GM10248 (cell line): ENCODE measurements at regions not wholly inside any gene's neighbourhood (a gene's known extent, or its start where the extent isn't known, plus 50 kb on each side); places are given as distances from the start of the nearest gene placed in this dataset.

ENCODE experiments used
- CTCF ChIA-PET: fragments of 300-600 bp; sonication (Branson Sonifier 250); formaldehyde crosslinking; extraction: SDS; loops from one replicate; lab custom pipeline; 2021; ENCODE audit warnings: antibody characterized with exemption; lab: Yijun Ruan, JAX
- POLR2A ChIA-PET: fragments of 350-650 bp; sonication (Branson Sonifier 250); formaldehyde crosslinking; extraction: SDS; loops from one replicate; lab custom pipeline; 2020; ENCODE audit warnings: antibody characterized with exemption; lab: Yijun Ruan, JAX
- DNase-seq: peaks from one replicate; pipeline ENCODE4 v3.0.0; 2012; ENCODE audit errors: extremely low spot score
- TF ChIP-seq, protein P1 (sequence below): IDR thresholded peaks from 2 replicates; pipeline ENCODE4 v1.5.1; 2012; ENCODE audit warnings: mild to moderate bottlenecking, low read depth; ENCODE audit errors: extremely low read depth, missing control alignments, control extremely low read depth

DNA sequence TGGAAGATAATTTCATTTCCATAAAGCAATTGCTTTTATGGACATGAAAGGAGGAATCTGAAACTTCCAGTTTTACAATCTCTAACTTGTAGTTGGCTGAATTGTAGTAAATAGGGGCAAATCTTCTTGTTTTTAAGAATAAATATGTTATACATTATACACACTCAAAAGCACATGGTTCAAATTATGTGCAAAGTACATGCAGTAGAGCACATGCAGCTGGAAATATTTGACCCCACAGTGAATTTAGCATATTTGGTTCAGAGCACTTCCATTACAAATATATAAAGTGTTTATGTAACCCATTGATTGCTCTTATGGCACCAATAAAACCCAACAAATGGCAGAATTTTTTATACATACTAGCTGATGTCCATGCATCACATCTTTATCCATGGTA, 180.5 kb downstream of the IRS2 start:
- CTCF ChIA-PET: no interaction called here

GRCh38 chr13:109604894-109605293, 181.5 kb downstream of the IRS2 start:
- ChIA-PET POLR2A (no interaction called here), CTCF (no interaction called here)

More for the DNA sequence above, 180.5 kb downstream of the IRS2 start:
- POLR2A ChIA-PET: no interaction called here
- DNase-seq: no peak
- TF ChIP-seq, protein P1, sequence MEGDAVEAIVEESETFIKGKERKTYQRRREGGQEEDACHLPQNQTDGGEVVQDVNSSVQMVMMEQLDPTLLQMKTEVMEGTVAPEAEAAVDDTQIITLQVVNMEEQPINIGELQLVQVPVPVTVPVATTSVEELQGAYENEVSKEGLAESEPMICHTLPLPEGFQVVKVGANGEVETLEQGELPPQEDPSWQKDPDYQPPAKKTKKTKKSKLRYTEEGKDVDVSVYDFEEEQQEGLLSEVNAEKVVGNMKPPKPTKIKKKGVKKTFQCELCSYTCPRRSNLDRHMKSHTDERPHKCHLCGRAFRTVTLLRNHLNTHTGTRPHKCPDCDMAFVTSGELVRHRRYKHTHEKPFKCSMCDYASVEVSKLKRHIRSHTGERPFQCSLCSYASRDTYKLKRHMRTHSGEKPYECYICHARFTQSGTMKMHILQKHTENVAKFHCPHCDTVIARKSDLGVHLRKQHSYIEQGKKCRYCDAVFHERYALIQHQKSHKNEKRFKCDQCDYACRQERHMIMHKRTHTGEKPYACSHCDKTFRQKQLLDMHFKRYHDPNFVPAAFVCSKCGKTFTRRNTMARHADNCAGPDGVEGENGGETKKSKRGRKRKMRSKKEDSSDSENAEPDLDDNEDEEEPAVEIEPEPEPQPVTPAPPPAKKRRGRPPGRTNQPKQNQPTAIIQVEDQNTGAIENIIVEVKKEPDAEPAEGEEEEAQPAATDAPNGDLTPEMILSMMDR: no peak

GRCh38 chr13:109602356-109602755, 184.0 kb downstream of the IRS2 start:
- ChIA-PET POLR2A (no interaction called here), CTCF (no interaction called here)
- TF ChIP-seq, protein P1: no peak
- no peak for DNase-seq

More at GRCh38 chr13:109604894-109605293, 181.5 kb downstream of the IRS2 start:
- no peak for DNase-seq
- TF ChIP-seq, protein P1: no peak

- TF ChIP-seq, protein P1: no peak
- no peak for DNase-seq
- ChIA-PET POLR2A (no interaction called here), CTCF (interaction anchor here (1.1 kb wide), 1 partner anchor 13 kb away, joined by 4 read pairs; no protein-coding TSS in a partner anchor)
These were observed 186.3 kb downstream of the IRS2 start for GRCh38 chr13:109599901-109600657.

DNA sequence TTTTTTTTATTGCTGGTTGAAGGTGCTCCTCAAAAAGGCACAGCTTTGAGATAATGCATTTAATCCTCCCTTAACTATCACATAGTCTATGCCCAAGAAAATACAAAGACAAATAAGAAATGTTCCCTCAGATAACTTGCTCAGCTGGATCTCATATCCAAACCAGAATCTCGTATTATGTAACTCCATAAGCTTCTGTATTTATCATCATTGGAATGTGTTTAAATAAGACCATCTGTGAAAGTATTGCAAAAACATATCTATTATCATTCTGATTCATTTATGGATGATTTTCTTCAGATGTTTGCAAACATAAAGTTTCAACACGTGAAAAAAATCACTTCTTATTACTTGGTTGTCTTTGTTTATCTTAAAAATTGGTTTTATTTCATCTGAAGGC, 190.9 kb downstream of the IRS2 start:
- DNase-seq: no peak
- CTCF ChIA-PET: no interaction called here
- POLR2A ChIA-PET: no interaction called here
- TF ChIP-seq, protein P1: no peak

- DNase-seq: no peak
- TF ChIP-seq, protein P1: no peak
- ChIA-PET POLR2A (no interaction called here), CTCF (no interaction called here)
These were observed 193.2 kb downstream of the IRS2 start for GRCh38 chr13:109593230-109593629.
